Astrocyte of the spinal cord (primary cell): ENCODE measurements at regions not wholly inside any gene's neighbourhood (a gene's known extent, or its start where the extent isn't known, plus 50 kb on each side); places are given as distances from the start of the nearest gene placed in this dataset.
A peak's percentile ranks its signal among the peaks of the same experiment; 100 is the strongest.

Experiments used
- DNase-seq: peaks from one replicate; pipeline ENCODE4 v3.0.0; 2011; ENCODE audit warnings: low read depth, low spot score
- H3K4me3 ChIP-seq: 2 replicates; pipeline ENCODE4 v1.5.1; 2011; ENCODE audit warnings: low read depth, mild to moderate bottlenecking, low read length, moderate library complexity
- in situ Hi-C: cut with HindIII; loops from 2 replicates; pipeline ENCODE4 v1.10.0; 2017; ENCODE audit warnings: low sequenced_read_pairs
- TF ChIP-seq, protein P1 (sequence below): IDR thresholded peaks from 2 replicates; pipeline ENCODE4 v1.5.1; 2012; ENCODE audit warnings: low read depth, mild to moderate bottlenecking, low read length, inconsistent platforms

DNA sequence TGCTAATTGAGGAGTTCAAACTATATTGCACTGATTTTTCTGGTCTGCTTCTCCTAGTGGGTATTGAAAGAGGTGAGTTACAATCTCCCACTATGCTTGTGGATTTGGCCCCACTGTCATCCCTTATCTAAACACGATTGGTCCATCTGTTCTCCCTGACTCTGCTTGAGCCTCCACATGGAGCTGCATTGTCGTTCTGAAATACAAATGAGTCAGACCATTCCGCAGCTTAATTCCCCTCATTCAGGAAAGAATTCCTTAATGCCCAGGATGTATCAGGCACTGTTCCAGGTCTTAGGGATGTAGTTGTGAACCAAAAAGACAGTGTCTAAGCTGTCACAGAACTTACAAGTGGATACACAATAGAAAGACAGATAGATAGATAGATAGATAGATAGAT lies 461.9 kb downstream of the QKI start:
- TF ChIP-seq, protein P1, sequence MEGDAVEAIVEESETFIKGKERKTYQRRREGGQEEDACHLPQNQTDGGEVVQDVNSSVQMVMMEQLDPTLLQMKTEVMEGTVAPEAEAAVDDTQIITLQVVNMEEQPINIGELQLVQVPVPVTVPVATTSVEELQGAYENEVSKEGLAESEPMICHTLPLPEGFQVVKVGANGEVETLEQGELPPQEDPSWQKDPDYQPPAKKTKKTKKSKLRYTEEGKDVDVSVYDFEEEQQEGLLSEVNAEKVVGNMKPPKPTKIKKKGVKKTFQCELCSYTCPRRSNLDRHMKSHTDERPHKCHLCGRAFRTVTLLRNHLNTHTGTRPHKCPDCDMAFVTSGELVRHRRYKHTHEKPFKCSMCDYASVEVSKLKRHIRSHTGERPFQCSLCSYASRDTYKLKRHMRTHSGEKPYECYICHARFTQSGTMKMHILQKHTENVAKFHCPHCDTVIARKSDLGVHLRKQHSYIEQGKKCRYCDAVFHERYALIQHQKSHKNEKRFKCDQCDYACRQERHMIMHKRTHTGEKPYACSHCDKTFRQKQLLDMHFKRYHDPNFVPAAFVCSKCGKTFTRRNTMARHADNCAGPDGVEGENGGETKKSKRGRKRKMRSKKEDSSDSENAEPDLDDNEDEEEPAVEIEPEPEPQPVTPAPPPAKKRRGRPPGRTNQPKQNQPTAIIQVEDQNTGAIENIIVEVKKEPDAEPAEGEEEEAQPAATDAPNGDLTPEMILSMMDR, result no peak
- DNase-seq, result no peak
- in situ Hi-C loops, result no loop called here
- H3K4me3 ChIP-seq, result no peak overlapping the region

DNA sequence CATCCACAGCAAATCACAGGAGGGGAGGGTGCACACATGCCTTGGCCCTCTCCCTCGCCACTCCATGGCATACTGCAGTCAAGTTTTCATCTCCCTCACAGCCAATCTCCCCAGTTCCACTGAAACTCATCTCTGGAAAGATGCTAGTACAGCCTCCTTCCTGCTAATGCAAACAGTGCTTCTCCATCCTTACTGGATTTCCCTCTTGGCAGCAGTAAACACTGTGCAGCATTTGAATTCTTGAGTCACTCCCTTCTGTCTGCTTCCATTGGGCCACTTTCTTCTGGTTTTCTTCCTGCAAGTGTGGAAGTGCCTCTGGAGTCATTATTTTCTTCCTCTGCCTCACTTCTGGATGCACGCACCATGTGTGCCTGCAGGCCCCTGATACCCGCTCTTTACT lies 460.3 kb downstream of the QKI start:
- TF ChIP-seq, protein P1, result no peak
- DNase-seq, result no peak
- no peak overlapping the region for H3K4me3 ChIP-seq
- in situ Hi-C loops, result no loop called here

DNA sequence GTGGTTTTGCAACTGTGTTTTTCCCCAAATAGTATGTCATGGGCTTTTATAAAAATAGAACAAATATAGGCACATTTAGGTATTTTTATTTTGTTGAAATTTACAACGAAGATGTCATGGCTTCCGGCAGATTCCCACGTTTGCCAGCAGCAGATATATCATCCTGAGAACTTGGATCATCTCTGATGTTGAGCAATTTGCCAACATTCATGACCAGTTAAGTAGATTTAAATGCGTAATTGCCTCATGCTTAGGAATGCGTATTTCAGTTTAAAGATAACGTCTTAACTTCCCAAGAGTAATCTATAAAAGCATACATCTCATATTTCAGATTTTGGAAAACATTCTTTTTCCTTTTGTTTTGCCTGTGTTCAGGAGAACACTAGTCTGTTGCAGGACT lies 457.8 kb downstream of the QKI start:
- TF ChIP-seq, protein P1, result no peak

DNA sequence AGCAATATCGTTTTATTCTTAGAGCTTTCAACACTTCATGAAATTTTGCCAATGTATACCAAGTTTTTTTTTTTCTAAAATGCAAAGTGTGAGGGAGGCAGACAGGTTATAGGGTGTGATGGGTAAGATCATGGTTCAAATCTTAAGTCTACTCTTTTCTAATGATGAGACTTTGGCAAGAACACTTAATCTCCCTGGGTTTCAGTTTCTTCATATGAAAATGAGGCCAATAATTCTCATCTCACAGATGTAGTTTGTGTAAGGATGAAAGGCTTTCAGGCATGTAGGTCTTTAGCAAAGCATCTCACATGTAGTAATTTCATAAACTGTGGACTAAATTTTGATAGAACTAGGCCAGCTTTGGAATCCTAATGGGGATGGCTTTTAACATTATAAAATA lies 457.1 kb downstream of the QKI start:
- no peak overlapping the region for H3K4me3 ChIP-seq
- TF ChIP-seq, protein P1, result no peak
- no peak for DNase-seq
- in situ Hi-C loops, result no loop called here

More for the DNA sequence above, 457.8 kb downstream of the QKI start:
- DNase-seq, result peak; percentile 70
- H3K4me3 ChIP-seq, result no peak overlapping the region
- in situ Hi-C loops, result no loop called here

DNA sequence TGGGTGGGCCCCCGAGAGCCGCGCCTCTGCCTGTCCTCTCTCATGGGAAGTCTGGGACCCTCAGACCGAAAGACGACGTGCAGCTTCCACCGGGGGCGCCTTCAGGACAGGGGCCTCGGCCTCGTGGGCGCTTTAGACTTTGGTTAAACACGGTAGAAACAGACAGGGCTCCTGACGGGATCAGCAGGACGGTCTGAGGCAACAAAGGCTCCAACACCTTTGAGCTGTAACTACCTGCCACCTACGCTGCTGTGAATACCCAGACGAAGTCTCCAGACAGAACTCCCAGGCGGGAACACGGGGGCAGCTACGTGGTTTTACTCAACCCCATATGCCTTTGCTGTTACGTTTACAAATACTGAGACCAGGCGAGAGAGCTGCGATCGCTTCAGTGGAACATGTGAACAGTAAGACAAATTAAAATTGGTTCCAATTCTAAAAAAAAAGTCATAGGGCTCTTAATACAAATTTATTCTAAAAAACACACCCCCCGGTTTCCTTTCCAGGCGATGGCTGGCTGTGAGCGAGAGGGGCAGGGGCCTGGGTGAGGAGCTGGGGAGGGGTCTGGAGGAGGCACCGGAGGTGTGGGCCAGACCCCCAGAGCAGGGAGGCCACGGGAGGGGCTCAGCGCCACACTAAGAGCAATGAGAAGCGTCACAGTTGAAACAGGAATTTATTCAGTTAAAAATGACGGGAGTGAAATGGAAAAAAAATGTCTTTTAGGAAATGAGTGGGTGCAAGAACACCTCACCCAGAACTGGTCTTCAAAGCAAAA lies 453.2 kb downstream of the QKI start:
- in situ Hi-C loops, result no loop called here
- TF ChIP-seq, protein P1, result no peak
- H3K4me3 ChIP-seq, result no peak overlapping the region
- DNase-seq, result no peak

DNA sequence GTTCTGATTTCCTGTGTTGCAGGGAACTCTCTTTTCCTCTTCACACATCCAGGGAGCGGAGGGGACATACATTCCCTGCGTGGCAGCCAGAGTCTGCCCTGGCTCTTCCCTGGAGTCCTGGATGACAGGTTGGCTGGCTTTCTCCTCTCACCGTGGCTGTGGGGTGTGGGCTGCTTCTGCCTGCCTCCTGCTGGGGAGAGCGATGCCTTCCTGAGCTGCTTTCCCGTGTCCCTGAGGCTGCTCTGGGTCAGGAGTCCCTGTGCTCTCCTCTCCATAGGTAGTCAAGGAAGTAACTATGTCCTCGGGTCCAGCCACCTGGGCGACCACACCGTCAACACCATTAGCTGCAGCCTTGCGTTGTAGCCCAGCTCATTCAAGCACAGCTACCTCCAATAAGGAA lies 451.7 kb downstream of the QKI start:
- DNase-seq, result no peak
- TF ChIP-seq, protein P1, result no peak
- no peak overlapping the region for H3K4me3 ChIP-seq
- in situ Hi-C loops, result no loop called here
